Immature natural killer cell (primary cell): ENCODE measurements at regions not wholly inside any gene's neighbourhood (a gene's known extent, or its start where the extent isn't known, plus 50 kb on each side); places are given as distances from the start of the nearest gene placed in this dataset.

Experiments used
- DNase-seq, 3 donors: peaks; one replicate each; pipeline ENCODE4 v3.0.0; 2022; ENCODE audit warnings: mixed read lengths in 1 of 3
- H3K27ac Mint-ChIP-seq, 6 donors: one replicate each; pipeline ENCODE4 v1.8.0; 2020; ENCODE audit warnings: mixed read lengths in 6 of 6, mild to moderate bottlenecking in 5 of 6, inconsistent platforms in 4 of 6, moderate library complexity in 3 of 6
- H3K27me3 Mint-ChIP-seq, 3 donors: one replicate each; pipeline ENCODE4 v1.8.0; 2020 to 2021; ENCODE audit warnings: low read depth in 3 of 3, mild to moderate bottlenecking in 3 of 3, mixed read lengths in 3 of 3, moderate library complexity in 3 of 3, inconsistent platforms in 1 of 3
- H3K36me3 Mint-ChIP-seq, 3 donors: one replicate each; pipeline ENCODE4 v1.8.0; 2020; ENCODE audit warnings: mixed read lengths in 3 of 3, inconsistent platforms in 2 of 3, mild to moderate bottlenecking in 2 of 3
- H3K4me1 Mint-ChIP-seq, 2 donors: one replicate each; pipeline ENCODE4 v1.8.0; 2020; ENCODE audit warnings: inconsistent platforms in 2 of 2, mild to moderate bottlenecking in 2 of 2, mixed read lengths in 2 of 2, moderate library complexity in 1 of 2
- H3K4me3 Mint-ChIP-seq, 5 donors: one replicate each; pipeline ENCODE4 v1.8.0; 2020; ENCODE audit warnings: mild to moderate bottlenecking in 5 of 5, mixed read lengths in 5 of 5, inconsistent platforms in 3 of 5, moderate library complexity in 3 of 5
- H3K9me3 Mint-ChIP-seq, 6 donors: one replicate each; pipeline ENCODE4 v1.8.0; 2020; ENCODE audit warnings: mild to moderate bottlenecking in 6 of 6, mixed read lengths in 6 of 6, inconsistent platforms in 4 of 6, moderate library complexity in 3 of 6

GRCh38 chr16:8173111-8173644 lies 417.1 kb downstream of the TMEM114 start:
- no peak overlapping the region for H3K4me3 Mint-ChIP-seq
- no peak overlapping the region for H3K27ac Mint-ChIP-seq
- DNase-seq = peak in 1 of 3 donors; percentile 0
- H3K27me3 Mint-ChIP-seq = peaks cover 0 to 6% (median 5%) of the 10 kb centered on the region in 3 donors
- H3K4me1 Mint-ChIP-seq = no peaks in the 10 kb centered on the region
- no peaks in the 10 kb centered on the region for H3K36me3 Mint-ChIP-seq
- H3K9me3 Mint-ChIP-seq = peaks cover 0 to 13% (median 1%) of the 10 kb centered on the region in 6 donors

- DNase-seq = no peak
- Mint-ChIP-seq H3K9me3 (peaks cover 0 to 17% (median 1%) of the 10 kb centered on the region in 6 donors), H3K36me3 (no peaks in the 10 kb centered on the region), H3K4me3 (no peak overlapping the region), H3K27ac (no peak overlapping the region), H3K27me3 (peaks cover 0 to 6% (median 5%) of the 10 kb centered on the region in 3 donors), H3K4me1 (no peaks in the 10 kb centered on the region)
Measured at GRCh38 chr16:8172551-8172950, 417.8 kb downstream of the TMEM114 start.

GRCh38 chr16:8168016-8168415 lies 422.3 kb downstream of the TMEM114 start:
- H3K4me3 Mint-ChIP-seq = no peak overlapping the region
- no peak overlapping the region for H3K27ac Mint-ChIP-seq
- no peak for DNase-seq
- no peaks in the 10 kb centered on the region for H3K36me3 Mint-ChIP-seq
- H3K9me3 Mint-ChIP-seq = peaks cover 0 to 18% (median 3%) of the 10 kb centered on the region in 6 donors
- H3K27me3 Mint-ChIP-seq = peaks cover 0 to 5% (median 2%) of the 10 kb centered on the region in 3 donors
- H3K4me1 Mint-ChIP-seq = no peaks in the 10 kb centered on the region

- Mint-ChIP-seq H3K4me3 (no peak overlapping the region), H3K36me3 (no peaks in the 10 kb centered on the region), H3K4me1 (no peaks in the 10 kb centered on the region), H3K9me3 (peaks cover 0 to 17% (median 3%) of the 10 kb centered on the region in 6 donors), H3K27ac (no peak overlapping the region), H3K27me3 (peaks cover 2 to 5% (median 3%) of the 10 kb centered on the region in 3 donors)
- DNase-seq = no peak
Measured at GRCh38 chr16:8167436-8167835, 422.9 kb downstream of the TMEM114 start.

- Mint-ChIP-seq H3K27me3 (peaks cover 0 to 4% (median 0%) of the 10 kb centered on the region in 3 donors), H3K4me3 (no peak overlapping the region), H3K4me1 (no peaks in the 10 kb centered on the region), H3K36me3 (no peaks in the 10 kb centered on the region), H3K9me3 (peaks cover 0 to 16% (median 5%) of the 10 kb centered on the region in 6 donors), H3K27ac (no peak overlapping the region)
- no peak for DNase-seq
Measured at GRCh38 chr16:8158051-8158450, 432.3 kb downstream of the TMEM114 start.

GRCh38 chr16:8155275-8155674 lies 435.0 kb downstream of the TMEM114 start:
- Mint-ChIP-seq H3K27ac (no peak overlapping the region), H3K4me1 (no peaks in the 10 kb centered on the region), H3K36me3 (no peaks in the 10 kb centered on the region), H3K27me3 (peaks cover 0 to 4% (median 0%) of the 10 kb centered on the region in 3 donors), H3K4me3 (no peak overlapping the region), H3K9me3 (peaks cover 1 to 26% (median 3%) of the 10 kb centered on the region in 6 donors)
- no peak for DNase-seq

GRCh38 chr16:8146256-8147012 lies 443.9 kb downstream of the TMEM114 start:
- H3K36me3 Mint-ChIP-seq = no peaks in the 10 kb centered on the region
- peaks cover 0 to 20% (median 5%) of the 10 kb centered on the region in 6 donors for H3K9me3 Mint-ChIP-seq
- no peak overlapping the region for H3K27ac Mint-ChIP-seq
- no peak overlapping the region for H3K4me3 Mint-ChIP-seq
- peaks cover 0 to 2% (median 0%) of the 10 kb centered on the region in 3 donors for H3K27me3 Mint-ChIP-seq
- no peaks in the 10 kb centered on the region for H3K4me1 Mint-ChIP-seq
- no peak for DNase-seq

DNA sequence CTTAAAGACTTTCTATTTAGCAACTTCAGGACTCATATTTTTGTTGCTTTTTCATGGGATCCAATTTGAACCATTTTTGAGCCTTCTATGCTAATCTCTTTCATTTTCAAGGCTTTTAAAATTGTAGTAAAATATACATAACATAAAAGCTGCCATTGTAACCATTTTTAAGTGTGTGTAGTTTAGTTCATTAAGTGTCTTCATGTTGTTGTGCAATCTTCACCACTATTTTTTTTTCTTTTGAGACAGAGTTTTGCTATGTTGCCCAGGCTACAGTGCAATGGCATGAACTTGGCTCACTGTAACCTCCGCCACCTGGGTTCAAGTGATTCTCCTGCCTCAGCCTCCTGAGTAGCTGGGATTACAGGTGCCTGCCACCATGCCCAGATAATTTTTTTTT lies 451.6 kb downstream of the TMEM114 start:
- Mint-ChIP-seq H3K27me3 (no peaks in the 10 kb centered on the region), H3K4me1 (no peaks in the 10 kb centered on the region), H3K4me3 (no peak overlapping the region), H3K27ac (no peak overlapping the region), H3K9me3 (peaks cover 0 to 12% (median 7%) of the 10 kb centered on the region in 6 donors), H3K36me3 (no peaks in the 10 kb centered on the region)
- no peak for DNase-seq

DNA sequence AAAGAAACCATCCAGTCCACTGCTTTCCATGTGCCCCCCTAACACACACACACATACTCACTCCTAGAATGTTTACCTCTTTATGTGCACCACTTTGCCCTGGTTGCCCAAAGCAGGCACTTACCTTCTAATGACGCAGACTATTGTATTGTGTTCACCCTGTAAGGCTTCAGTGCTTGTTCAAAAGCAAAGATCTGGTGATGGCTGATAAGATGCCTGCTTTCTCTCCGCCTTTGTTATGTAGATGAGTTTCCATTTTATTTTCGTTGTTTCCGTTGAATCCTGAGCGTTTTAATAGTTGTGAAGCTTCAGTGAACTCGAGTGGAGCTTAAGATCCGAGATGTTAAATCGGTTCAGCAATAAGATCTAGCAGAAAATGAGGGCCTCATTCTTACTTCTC lies 452.7 kb downstream of the TMEM114 start:
- Mint-ChIP-seq H3K9me3 (peaks cover 0 to 13% (median 9%) of the 10 kb centered on the region in 6 donors), H3K4me3 (no peak overlapping the region), H3K36me3 (no peaks in the 10 kb centered on the region), H3K4me1 (no peaks in the 10 kb centered on the region), H3K27ac (no peak overlapping the region), H3K27me3 (no peaks in the 10 kb centered on the region)
- no peak for DNase-seq

DNA sequence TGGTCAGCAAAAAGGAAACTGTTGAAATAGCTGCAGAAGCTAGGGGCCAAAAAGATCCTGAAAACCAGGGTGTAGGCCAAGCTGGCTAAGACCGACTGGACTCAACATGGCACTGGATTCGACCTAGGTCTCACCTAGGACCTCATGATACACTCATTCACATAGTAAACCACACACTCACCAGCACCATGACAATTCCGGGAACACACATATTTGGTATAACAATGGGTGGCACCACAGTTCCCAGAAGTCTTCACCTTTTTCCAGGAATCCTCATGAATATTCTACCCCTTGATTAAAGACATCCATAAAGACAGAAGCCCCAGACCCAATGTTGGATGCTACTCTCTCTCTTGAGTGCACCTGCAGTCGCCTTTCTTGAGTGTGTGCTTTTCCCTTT lies 460.1 kb downstream of the TMEM114 start:
- no peak overlapping the region for H3K27ac Mint-ChIP-seq
- peaks cover 0 to 17% (median 9%) of the 10 kb centered on the region in 6 donors for H3K9me3 Mint-ChIP-seq
- no peak overlapping the region for H3K4me3 Mint-ChIP-seq
- no peaks in the 10 kb centered on the region for H3K36me3 Mint-ChIP-seq
- no peak for DNase-seq
- no peaks in the 10 kb centered on the region for H3K4me1 Mint-ChIP-seq
- H3K27me3 Mint-ChIP-seq = no peaks in the 10 kb centered on the region

DNA sequence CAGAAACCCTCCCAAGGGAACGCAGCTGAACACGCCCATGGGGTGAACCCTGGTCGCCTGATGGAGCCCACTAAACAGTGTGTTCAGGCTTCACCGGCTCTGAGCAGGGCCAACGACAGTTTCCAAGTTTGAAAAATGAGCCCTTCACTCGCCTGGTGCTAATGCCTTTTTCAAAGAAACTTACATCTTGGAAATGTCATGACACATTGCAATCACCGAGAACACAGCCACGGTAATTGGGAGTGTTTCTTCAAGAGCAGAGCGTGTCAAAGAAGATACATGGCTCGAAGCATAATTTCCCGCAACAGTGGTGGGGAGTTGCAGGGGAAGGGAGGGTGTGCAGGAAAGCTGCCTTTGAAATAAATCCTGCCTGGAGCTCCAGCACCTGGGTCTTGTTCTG lies 463.2 kb downstream of the TMEM114 start:
- Mint-ChIP-seq H3K9me3 (peaks cover 0 to 30% (median 9%) of the 10 kb centered on the region in 6 donors), H3K36me3 (no peaks in the 10 kb centered on the region), H3K4me1 (no peaks in the 10 kb centered on the region), H3K4me3 (no peak overlapping the region), H3K27ac (no peak overlapping the region), H3K27me3 (peaks cover 0 to 2% (median 0%) of the 10 kb centered on the region in 3 donors)
- DNase-seq = no peak

DNA sequence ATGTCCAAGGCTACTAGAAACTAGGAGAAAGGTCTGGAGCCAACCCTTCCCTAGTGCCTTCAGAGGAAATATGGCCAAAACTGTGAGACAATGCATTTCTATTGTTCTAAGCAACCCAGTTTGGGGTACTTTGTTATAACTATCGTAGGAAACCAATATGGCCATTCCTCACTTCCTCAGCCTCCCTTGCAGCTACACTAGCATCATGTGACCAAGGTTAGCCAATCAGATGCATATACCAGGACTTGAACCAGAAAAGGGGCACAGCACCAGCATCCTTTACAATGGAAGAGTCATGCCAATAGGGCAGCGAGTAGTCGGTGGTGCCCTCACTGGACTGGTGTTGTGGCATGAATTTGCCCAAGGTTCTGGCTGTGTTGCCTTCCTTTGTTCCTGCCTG lies 464.0 kb downstream of the TMEM114 start:
- no peaks in the 10 kb centered on the region for H3K36me3 Mint-ChIP-seq
- H3K9me3 Mint-ChIP-seq = peaks cover 0 to 30% (median 8%) of the 10 kb centered on the region in 6 donors
- H3K27ac Mint-ChIP-seq = no peak overlapping the region
- no peak for DNase-seq
- no peaks in the 10 kb centered on the region for H3K4me1 Mint-ChIP-seq
- H3K4me3 Mint-ChIP-seq = no peak overlapping the region
- H3K27me3 Mint-ChIP-seq = peaks cover 0 to 2% (median 0%) of the 10 kb centered on the region in 3 donors

DNA sequence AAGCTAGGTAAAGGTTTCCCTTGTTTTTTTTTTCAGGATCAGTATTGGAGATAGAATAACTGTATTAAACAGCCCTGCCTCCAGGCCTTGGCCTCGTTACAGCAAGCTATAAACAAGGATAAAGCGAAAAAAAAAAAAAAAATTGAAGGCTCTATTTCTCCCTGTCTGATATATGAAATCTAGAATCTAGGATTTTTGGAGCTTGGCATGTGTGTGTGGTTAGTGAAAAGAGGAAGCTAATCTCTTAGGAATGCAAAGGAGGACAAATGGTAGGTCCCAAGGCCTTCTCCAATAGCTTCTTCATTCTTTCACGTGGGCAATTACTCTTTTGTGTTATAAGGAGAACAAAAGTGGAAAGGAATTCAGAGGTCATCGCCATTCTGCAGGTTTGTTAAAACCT lies 470.3 kb downstream of the TMEM114 start:
- Mint-ChIP-seq H3K4me3 (no peak overlapping the region), H3K36me3 (no peaks in the 10 kb centered on the region), H3K9me3 (peaks cover 10 to 43% (median 14%) of the 10 kb centered on the region in 6 donors), H3K27ac (no peak overlapping the region), H3K27me3 (peaks cover 0 to 5% (median 0%) of the 10 kb centered on the region in 3 donors), H3K4me1 (no peaks in the 10 kb centered on the region)
- no peak for DNase-seq

DNA sequence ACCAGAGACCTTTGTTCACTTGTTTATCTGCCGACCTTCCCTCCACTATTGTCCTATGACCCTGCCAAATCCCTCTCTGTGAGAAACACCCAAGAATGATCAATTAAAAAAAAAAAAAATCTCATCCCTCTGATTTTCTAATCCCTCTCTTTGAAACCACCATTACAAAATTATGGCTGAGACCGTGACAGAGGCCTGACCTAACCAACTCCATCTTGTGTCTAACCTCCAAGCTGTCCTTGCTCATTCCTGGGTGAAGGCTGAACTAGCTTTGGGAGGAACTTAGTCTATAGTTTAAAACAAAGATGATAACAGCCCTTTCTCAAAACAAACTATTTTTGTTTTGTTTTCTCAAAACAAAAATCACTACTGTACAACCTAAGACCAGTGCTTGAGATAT lies 474.5 kb downstream of the TMEM114 start:
- peaks cover 0 to 3% (median 0%) of the 10 kb centered on the region in 3 donors for H3K27me3 Mint-ChIP-seq

More for the DNA sequence above, 474.5 kb downstream of the TMEM114 start:
- H3K9me3 Mint-ChIP-seq = peaks cover 7 to 40% (median 11%) of the 10 kb centered on the region in 6 donors
- no peaks in the 10 kb centered on the region for H3K4me1 Mint-ChIP-seq
- H3K27ac Mint-ChIP-seq = no peak overlapping the region
- H3K4me3 Mint-ChIP-seq = no peak overlapping the region
- DNase-seq = no peak
- no peaks in the 10 kb centered on the region for H3K36me3 Mint-ChIP-seq
